Fibroblast of lung (primary cell): ENCODE measurements at regions not wholly inside any gene's neighbourhood (a gene's known extent, or its start where the extent isn't known, plus 50 kb on each side); places are given as distances from the start of the nearest gene placed in this dataset.

Experiments
- DNase-seq, 2 donors: peaks; one replicate each; pipeline versions ENCODE4 v3.0.0 to v3.0.0-alpha.2; 2010; ENCODE audit warnings: low read depth in 2 of 2
- H2AFZ ChIP-seq: 2 replicates; pipeline ENCODE4 v1.5.1; 2012; ENCODE audit warnings: low read length, control low read depth, inconsistent platforms
- H3K27ac ChIP-seq: 2 replicates; pipeline ENCODE4 v1.5.1; 2011; ENCODE audit warnings: low read length, control low read depth; ENCODE audit not compliant: insufficient read depth
- H3K27me3 ChIP-seq: 2 replicates; pipeline ENCODE4 v1.5.1; 2011; ENCODE audit warnings: mild to moderate bottlenecking, low read length; ENCODE audit not compliant: control insufficient read depth, insufficient read depth
- H3K36me3 ChIP-seq: 2 replicates; pipeline ENCODE4 v1.5.1; 2011; ENCODE audit warnings: low read length; ENCODE audit not compliant: control insufficient read depth, insufficient read depth
- H3K4me1 ChIP-seq: 2 replicates; pipeline ENCODE4 v1.5.1; 2011; ENCODE audit warnings: low read length; ENCODE audit not compliant: control insufficient read depth, insufficient read depth; ENCODE audit errors: extremely low read depth
- H3K4me2 ChIP-seq: 2 replicates; pipeline ENCODE4 v1.5.1; 2011; ENCODE audit warnings: low read length, control low read depth; ENCODE audit not compliant: insufficient read depth; ENCODE audit errors: extremely low read depth
- H3K4me3 ChIP-seq, 4 experiments: fragments of 200-600 bp in 1 of 4; sonication (generic) in 1 of 4; replicated peaks in 1 of 4; 2 replicates each; pipeline ENCODE4 v1.5.1; 2011 to 2016; ENCODE audit warnings: low read length in 4 of 4, low read depth in 3 of 4, mild to moderate bottlenecking in 3 of 4, control low read depth in 2 of 4, inconsistent platforms in 1 of 4, mixed read lengths in 1 of 4; ENCODE audit not compliant: insufficient read depth in 1 of 4; ENCODE audit errors: control extremely low read depth in 1 of 4
- H3K79me2 ChIP-seq: 2 replicates; pipeline ENCODE4 v1.5.1; 2012; ENCODE audit warnings: mild to moderate bottlenecking, low read length, inconsistent platforms; ENCODE audit not compliant: control insufficient read depth, insufficient read depth
- H3K9ac ChIP-seq: 2 replicates; pipeline ENCODE4 v1.5.1; 2011; ENCODE audit warnings: mild to moderate bottlenecking, low read length, control low read depth; ENCODE audit not compliant: insufficient read depth
- H3K9me3 ChIP-seq: 2 replicates; pipeline ENCODE4 v1.5.1; 2012; ENCODE audit warnings: low read depth, low read length; ENCODE audit not compliant: control insufficient read depth, insufficient read depth
- H4K20me1 ChIP-seq: 2 replicates; pipeline ENCODE4 v1.5.1; 2011; ENCODE audit warnings: low read length; ENCODE audit not compliant: control insufficient read depth, insufficient read depth; ENCODE audit errors: extremely low read depth
- CTCF ChIP-seq, 2 donors: IDR thresholded peaks in 1 of 2; conservative IDR thresholded peaks in 1 of 2; 1 replicate in 1 of 2; 2 replicates in 1 of 2; pipeline ENCODE4 v1.5.1; 2011 to 2012; ENCODE audit warnings: low read length in 2 of 2, control low read depth in 1 of 2, inconsistent platforms in 1 of 2, low read depth in 1 of 2, mild to moderate bottlenecking in 1 of 2
- EZH2 ChIP-seq: IDR thresholded peaks from 2 replicates; pipeline ENCODE4 v1.5.1; 2012; ENCODE audit warnings: low read length, control low read depth, mild to moderate bottlenecking; ENCODE audit errors: missing control alignments

- Histone ChIP-seq H3K4me3 (no peak overlapping the region), H3K79me2 (no peaks in the 10 kb centered on the region), H2AFZ (no peak overlapping the region), H3K36me3 (no peaks in the 10 kb centered on the region), H3K4me1 (no peaks in the 10 kb centered on the region), H3K27ac (no peak overlapping the region), H3K9me3 (no peaks in the 10 kb centered on the region), H4K20me1 (no peaks in the 10 kb centered on the region), H3K4me2 (no peak overlapping the region), H3K9ac (no peak overlapping the region), H3K27me3 (no peaks in the 10 kb centered on the region)
- DNase-seq, result no peak
- TF ChIP-seq EZH2 (no peak), CTCF (conservative IDR thresholded peaks at IDR 0.05 in 1 of 2, IDR thresholded peaks at IDR 0.05 in 1 of 2; ENCODE audit: low read depth in 1 of 2, low read length in 2 of 2) (no peak)
Measured at GRCh38 chr4:59945716-59946115, 1254.4 kb upstream of the ADGRL3 start.

GRCh38 chr4:59956366-59956765 lies 1243.8 kb upstream of the ADGRL3 start:
- TF ChIP-seq CTCF (conservative IDR thresholded peaks at IDR 0.05 in 1 of 2, IDR thresholded peaks at IDR 0.05 in 1 of 2; ENCODE audit: low read depth in 1 of 2, low read length in 2 of 2) (no peak), EZH2 (no peak)
- H4K20me1 ChIP-seq, result no peaks in the 10 kb centered on the region

GRCh38 chr4:59960143-59960542 lies 1240.0 kb upstream of the ADGRL3 start:
- Histone ChIP-seq H3K4me3 (no peak overlapping the region), H2AFZ (no peak overlapping the region), H3K27me3 (no peaks in the 10 kb centered on the region), H3K4me1 (no peaks in the 10 kb centered on the region), H3K9me3 (no peaks in the 10 kb centered on the region), H3K4me2 (no peak overlapping the region), H4K20me1 (no peaks in the 10 kb centered on the region), H3K79me2 (no peaks in the 10 kb centered on the region), H3K9ac (no peak overlapping the region), H3K27ac (no peak overlapping the region), H3K36me3 (no peaks in the 10 kb centered on the region)
- no peak for DNase-seq
- TF ChIP-seq EZH2 (no peak), CTCF (conservative IDR thresholded peaks at IDR 0.05 in 1 of 2, IDR thresholded peaks at IDR 0.05 in 1 of 2; ENCODE audit: low read depth in 1 of 2, low read length in 2 of 2) (no peak)

More at GRCh38 chr4:59956366-59956765, 1243.8 kb upstream of the ADGRL3 start:
- Histone ChIP-seq H3K9me3 (no peaks in the 10 kb centered on the region), H2AFZ (no peak overlapping the region), H3K4me1 (no peaks in the 10 kb centered on the region), H3K4me2 (no peak overlapping the region), H3K79me2 (no peaks in the 10 kb centered on the region), H3K9ac (no peak overlapping the region), H3K4me3 (no peak overlapping the region), H3K27ac (no peak overlapping the region), H3K27me3 (no peaks in the 10 kb centered on the region), H3K36me3 (no peaks in the 10 kb centered on the region)
- no peak for DNase-seq
